ENCODE measurements at regions not wholly inside any gene's neighbourhood (a gene's known extent, or its start where the extent isn't known, plus 50 kb on each side); places are given as distances from the start of the nearest gene placed in this dataset.
A peak's percentile ranks its signal among the peaks of the same experiment; 100 is the strongest.
"Not testable (repeated sequence)": the region's sequence is repeated elsewhere in the genome, so short reads cannot be mapped to it uniquely, and the experiment has no call there.

- DNase-seq: no peak
Observed at GRCh38 chr3:101913168-101913567, 63.9 kb downstream of the NFKBIZ start.

GRCh38 chr3:101917761-101918160 is 68.4 kb downstream of the NFKBIZ start:
- not testable (repeated sequence) for DNase-seq

GRCh38 chr3:101922151-101922725 is 72.9 kb downstream of the NFKBIZ start:
- DNase-seq: not testable (repeated sequence)

GRCh38 chr3:101924621-101925020 is 75.3 kb downstream of the NFKBIZ start:
- not testable (repeated sequence) for DNase-seq

- DNase-seq: not testable (repeated sequence)
Observed at GRCh38 chr3:101925124-101925523, 75.8 kb downstream of the NFKBIZ start.

GRCh38 chr3:101925564-101925963 is 76.2 kb downstream of the NFKBIZ start:
- DNase-seq: no peak

- DNase-seq: no peak
Observed at GRCh38 chr3:101926594-101927105, 77.3 kb downstream of the NFKBIZ start.

GRCh38 chr3:101928890-101929289 is 79.6 kb downstream of the NFKBIZ start:
- no peak for DNase-seq

GRCh38 chr3:101931081-101931480 is 81.8 kb downstream of the NFKBIZ start:
- no peak for DNase-seq

- DNase-seq: no peak
Observed at GRCh38 chr3:101932326-101933068, 83.2 kb downstream of the NFKBIZ start.

GRCh38 chr3:101936419-101937356 is 87.4 kb downstream of the NFKBIZ start:
- DNase-seq: peak; percentile 45

GRCh38 chr3:101938262-101938847 is 89.0 kb downstream of the NFKBIZ start:
- no peak for DNase-seq

- DNase-seq: no peak
Observed at GRCh38 chr3:101939361-101940049, 90.2 kb downstream of the NFKBIZ start.

- DNase-seq: no peak
Observed at GRCh38 chr3:101940521-101941317, 91.4 kb downstream of the NFKBIZ start.

- DNase-seq: no peak
Observed at GRCh38 chr3:101941318-101942040, 92.2 kb downstream of the NFKBIZ start.

- no peak for DNase-seq
Observed at GRCh38 chr3:101942356-101942755, 93.0 kb downstream of the NFKBIZ start.

GRCh38 chr3:101943029-101943428 is 93.7 kb downstream of the NFKBIZ start:
- no peak for DNase-seq

GRCh38 chr3:101944308-101944707 is 95.0 kb downstream of the NFKBIZ start:
- no peak for DNase-seq

GRCh38 chr3:101945980-101946379 is 96.7 kb downstream of the NFKBIZ start:
- no peak for DNase-seq

GRCh38 chr3:101946906-101947305 is 97.6 kb downstream of the NFKBIZ start:
- no peak for DNase-seq

GRCh38 chr3:101950510-101950909 is 101.2 kb downstream of the NFKBIZ start:
- no peak for DNase-seq

Measured in stimulated activated CD8-positive, alpha-beta memory T cell treated with anti-CD3 and anti-CD28 coated beads, Interleukin-4, amount 100 ng/mL, for 48 hours (primary cell).